CD14-positive monocyte (primary cell): ENCODE measurements at regions not wholly inside any gene's neighbourhood (a gene's known extent, or its start where the extent isn't known, plus 50 kb on each side); places are given as distances from the start of the nearest gene placed in this dataset.

Source experiments
- DNase-seq, 3 donors: peaks; one replicate each; pipeline ENCODE4 v3.0.0-alpha.2; 2011 to 2022
- H2AFZ ChIP-seq: 2 replicates; pipeline ENCODE4 v1.6.0; 2012; ENCODE audit warnings: mild to moderate bottlenecking, low read depth, low read length, inconsistent platforms; ENCODE audit not compliant: insufficient read depth, poor library complexity, severe bottlenecking
- H3K27ac ChIP-seq, 2 donors: 1 replicate in 1 of 2; 2 replicates in 1 of 2; pipeline ENCODE4 v1.5.1; 2012 to 2013; ENCODE audit warnings: low read length in 2 of 2, control low read depth in 1 of 2, inconsistent platforms in 1 of 2, low read depth in 1 of 2, mild to moderate bottlenecking in 1 of 2
- H3K27me3 ChIP-seq, 2 donors: one replicate each; pipeline versions ENCODE4 v1.6.0 to v1.6.1; 2011 to 2013; ENCODE audit warnings: low read length in 2 of 2; ENCODE audit not compliant: control insufficient read depth in 2 of 2, insufficient read depth in 2 of 2
- H3K36me3 ChIP-seq, 2 donors: replicated peaks in 1 of 2; 1 replicate in 1 of 2; 2 replicates in 1 of 2; pipeline versions ENCODE4 v1.5.1 to v1.6.1; 2012 to 2013; ENCODE audit warnings: low read length in 2 of 2, control low read depth in 1 of 2, inconsistent platforms in 1 of 2, mild to moderate bottlenecking in 1 of 2; ENCODE audit not compliant: insufficient read depth in 2 of 2, control insufficient read depth in 1 of 2
- H3K4me1 ChIP-seq, 2 donors: 1 replicate in 1 of 2; 2 replicates in 1 of 2; pipeline versions ENCODE4 v1.5.1 to v1.6.1; 2012 to 2013; ENCODE audit warnings: low read length in 2 of 2, control low read depth in 1 of 2, inconsistent platforms in 1 of 2, mild to moderate bottlenecking in 1 of 2, moderate library complexity in 1 of 2; ENCODE audit not compliant: insufficient read depth in 2 of 2, control insufficient read depth in 1 of 2
- H3K4me2 ChIP-seq: replicated peaks from 2 replicates; pipeline ENCODE3; 2012; ENCODE audit warnings: low read length, moderate library complexity, mild to moderate bottlenecking; ENCODE audit not compliant: poor library complexity, severe bottlenecking; ENCODE audit errors: extremely low read depth
- H3K4me3 ChIP-seq, 3 experiments: fragments of 200-600 bp in 1 of 3; sonication (generic) in 1 of 3; replicated peaks in 1 of 3; 1 replicate in 2 of 3; 2 replicates in 1 of 3; pipeline ENCODE4 v1.5.1; 2011 to 2013; ENCODE audit warnings: low read length in 3 of 3, mild to moderate bottlenecking in 3 of 3, control low read depth in 2 of 3, low read depth in 2 of 3, inconsistent platforms in 1 of 3, moderate library complexity in 1 of 3
- H3K79me2 ChIP-seq: 2 replicates; pipeline ENCODE4 v1.6.0; 2012; ENCODE audit warnings: mild to moderate bottlenecking, control low read depth, inconsistent platforms, low read length, moderate library complexity; ENCODE audit not compliant: insufficient read depth
- H3K9ac ChIP-seq: 2 replicates; pipeline ENCODE4 v1.6.0; 2017; ENCODE audit warnings: low read length, mild to moderate bottlenecking; ENCODE audit not compliant: insufficient read depth, poor library complexity, severe bottlenecking
- H3K9me3 ChIP-seq, 2 donors: replicated peaks in 1 of 2; 1 replicate in 1 of 2; 2 replicates in 1 of 2; pipeline versions ENCODE4 v1.5.1 to v1.6.1; 2012 to 2013; ENCODE audit warnings: low read length in 2 of 2, control low read depth in 1 of 2; ENCODE audit not compliant: control insufficient read depth in 1 of 2, insufficient read depth in 1 of 2
- H4K20me1 ChIP-seq: 2 replicates; pipeline ENCODE4 v1.6.0; 2012; ENCODE audit warnings: mild to moderate bottlenecking, low read length, control low read depth, moderate library complexity; ENCODE audit not compliant: insufficient read depth
- H3K27ac Mint-ChIP-seq, 7 donors: one replicate each; pipeline ENCODE4 v1.8.0; 2020; ENCODE audit warnings: mild to moderate bottlenecking in 7 of 7, mixed read lengths in 7 of 7, moderate library complexity in 6 of 7, inconsistent platforms in 2 of 7
- H3K27me3 Mint-ChIP-seq, 3 donors: one replicate each; pipeline ENCODE4 v1.8.0; 2021 to 2022; ENCODE audit warnings: low read depth in 3 of 3, mild to moderate bottlenecking in 3 of 3, mixed read lengths in 3 of 3, moderate library complexity in 3 of 3, inconsistent platforms in 1 of 3
- H3K36me3 Mint-ChIP-seq, 2 donors: one replicate each; pipeline ENCODE4 v1.8.0; 2020; ENCODE audit warnings: mixed read lengths in 2 of 2, inconsistent platforms in 1 of 2, mild to moderate bottlenecking in 1 of 2
- H3K4me1 Mint-ChIP-seq: one replicate; pipeline ENCODE4 v1.8.0; 2020; ENCODE audit warnings: mild to moderate bottlenecking, mixed read lengths
- H3K4me3 Mint-ChIP-seq, 2 donors: one replicate each; pipeline ENCODE4 v1.8.0; 2020; ENCODE audit warnings: mild to moderate bottlenecking in 2 of 2, mixed read lengths in 2 of 2, moderate library complexity in 1 of 2
- H3K9me3 Mint-ChIP-seq, 7 donors: one replicate each; pipeline ENCODE4 v1.8.0; 2020 to 2022; ENCODE audit warnings: mixed read lengths in 7 of 7, mild to moderate bottlenecking in 6 of 7, moderate library complexity in 6 of 7, inconsistent platforms in 2 of 7
- CTCF ChIP-seq: fragments of 200-600 bp; IDR thresholded peaks from one replicate; pipeline ENCODE4 v1.8.0; 2022; ENCODE audit warnings: antibody characterized with exemption, mild to moderate bottlenecking
- WGBS: methylation state at CpG from one replicate; pipeline ENCODE4 v1.1.5; 2013; ENCODE audit warnings: missing lambda C conversion rate; ENCODE audit not compliant: insufficient coverage; 5-methylcytosine and 5-hydroxymethylcytosine counted together
- intact Hi-C, 2 donors: fragments of 100-400 bp; cut with micrococcal nuclease; formaldehyde crosslinking; loops; one replicate each; pipeline versions ENCODE4 v1.15.0 to v1.15.1; 2023

GRCh38 chr11:76276781-76277155 is 70.5 kb upstream of the WNT11 start:
- no peak overlapping the region for H3K27ac Mint-ChIP-seq
- H3K9ac ChIP-seq = no peak overlapping the region
- no peaks in the 10 kb centered on the region for H3K79me2 ChIP-seq
- peaks cover 11 to 14% of the 10 kb centered on the region in 2 donors for H3K9me3 ChIP-seq
- TF ChIP-seq CTCF = no peak
- 100% methylated on average over 3 of the region's 4 CpGs for whole genome bisulfite sequencing
- intact Hi-C loops = no loop called here
- no peaks in the 10 kb centered on the region for H4K20me1 ChIP-seq
- H3K4me3 ChIP-seq = no peak overlapping the region
- H3K4me1 Mint-ChIP-seq = no peaks in the 10 kb centered on the region
- no peak overlapping the region for H2AFZ ChIP-seq
- H3K36me3 Mint-ChIP-seq = no peaks in the 10 kb centered on the region
- H3K4me2 ChIP-seq = no peak overlapping the region
- no peaks in the 10 kb centered on the region for H3K36me3 ChIP-seq
- DNase-seq = no peak
- peaks cover 8 to 22% (median 15%) of the 10 kb centered on the region in 7 donors for H3K9me3 Mint-ChIP-seq
- no peaks in the 10 kb centered on the region for H3K27me3 ChIP-seq
- no peaks in the 10 kb centered on the region for H3K4me1 ChIP-seq
- H3K4me3 Mint-ChIP-seq = no peak overlapping the region
- peaks cover 0 to 5% (median 4%) of the 10 kb centered on the region in 3 donors for H3K27me3 Mint-ChIP-seq
- no peak overlapping the region for H3K27ac ChIP-seq

GRCh38 chr11:76276046-76276780 is 69.9 kb upstream of the WNT11 start:
- H3K9ac ChIP-seq = no peak overlapping the region
- Mint-ChIP-seq H3K27ac (peak overlapping the region in 1 of 7 donors; percentile 31), H3K4me3 (no peak overlapping the region), H3K27me3 (peaks cover 2 to 7% (median 4%) of the 10 kb centered on the region in 3 donors), H3K4me1 (no peaks in the 10 kb centered on the region), H3K36me3 (no peaks in the 10 kb centered on the region), H3K9me3 (peaks cover 8 to 22% (median 15%) of the 10 kb centered on the region in 7 donors)
- H3K79me2 ChIP-seq = no peaks in the 10 kb centered on the region
- H3K27me3 ChIP-seq = no peaks in the 10 kb centered on the region
- no peak for TF ChIP-seq CTCF
- H3K4me1 ChIP-seq = no peaks in the 10 kb centered on the region
- H3K27ac ChIP-seq = no peak overlapping the region
- 84% methylated on average over 8 of the region's 9 CpGs for WGBS
- H3K4me2 ChIP-seq = no peak overlapping the region
- no peak for DNase-seq
- H2AFZ ChIP-seq = no peak overlapping the region
- H3K4me3 ChIP-seq = no peak overlapping the region
- H4K20me1 ChIP-seq = no peaks in the 10 kb centered on the region
- H3K9me3 ChIP-seq = peaks cover 11 to 14% of the 10 kb centered on the region in 2 donors
- H3K36me3 ChIP-seq = no peaks in the 10 kb centered on the region
- intact Hi-C loops = no loop called here
